ENCODE measurements at regions not wholly inside any gene's neighbourhood (a gene's known extent, or its start where the extent isn't known, plus 50 kb on each side); places are given as distances from the start of the nearest gene placed in this dataset.
"Not testable (repeated sequence)": the region's sequence is repeated elsewhere in the genome, so short reads cannot be mapped to it uniquely, and the experiment has no call there.

- DNase-seq (ENCODE audit: extremely low spot score, insufficient read length, low read depth): no peak
- no peak for FAIRE-seq
These were observed 901.2 kb downstream of the LTN1 start for GRCh38 chr21:28091466-28091865.

DNA sequence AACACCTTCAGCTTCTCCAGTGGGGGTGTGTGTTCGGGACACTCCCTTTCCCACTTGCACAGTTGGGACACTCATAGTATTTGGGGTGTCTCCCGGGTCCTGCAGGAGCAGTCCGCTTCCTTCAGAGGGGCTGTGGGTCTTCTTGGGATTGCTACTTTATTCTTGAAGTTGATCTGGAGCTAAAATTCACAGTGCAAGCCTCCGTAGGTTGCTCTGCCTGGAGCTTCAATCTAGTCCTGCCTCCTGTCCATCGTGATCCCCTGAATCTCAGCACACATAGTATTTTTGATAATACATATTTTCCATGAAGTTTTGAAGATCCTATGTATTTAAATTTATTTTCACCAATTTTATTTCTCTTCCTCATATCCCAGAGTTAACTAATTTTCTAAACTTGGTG, 902.1 kb downstream of the LTN1 start:
- FAIRE-seq (no peak), DNase-seq (ENCODE audit: extremely low spot score, insufficient read length, low read depth) (no peak)

DNA sequence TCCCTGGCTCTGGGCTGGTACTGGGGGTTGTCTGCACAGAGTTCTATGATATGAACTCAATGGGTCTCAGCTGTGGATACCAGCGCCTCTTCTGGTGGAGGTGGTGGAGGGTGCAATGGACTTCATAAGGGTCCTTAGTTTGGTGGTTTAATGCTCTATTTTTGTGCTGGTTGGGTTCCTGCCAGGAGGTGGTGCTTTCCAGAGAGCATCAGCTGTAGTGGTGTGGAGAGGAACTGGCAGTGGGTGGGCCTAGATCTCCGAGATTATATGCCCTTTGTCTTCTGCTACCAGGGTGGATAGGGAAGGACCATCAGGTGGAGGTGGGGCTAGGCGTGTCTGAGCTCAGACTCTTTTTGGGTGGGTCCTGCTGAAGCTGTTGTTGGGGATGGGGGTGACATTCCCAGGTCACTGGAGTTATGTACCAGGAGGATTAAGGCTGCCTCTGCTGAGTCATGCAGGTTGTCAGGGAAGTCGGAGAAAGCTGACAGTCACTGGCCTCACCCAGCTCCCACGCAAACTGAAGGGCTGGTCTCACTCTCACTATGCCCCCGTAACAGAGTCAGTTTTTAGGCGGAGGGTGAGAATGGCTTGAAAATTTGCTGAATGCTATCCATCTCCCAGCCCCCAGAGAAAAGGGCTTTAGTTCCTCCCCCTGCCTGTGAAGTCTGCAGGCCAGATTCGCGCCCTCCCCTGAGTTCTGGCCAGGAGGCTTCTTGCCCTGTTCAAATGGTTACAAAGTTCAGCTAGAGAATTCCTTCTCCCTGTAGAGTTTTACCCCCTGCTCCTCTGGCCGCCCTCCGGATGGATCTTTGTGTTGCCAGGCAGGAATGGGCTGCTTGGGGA, 902.9 kb downstream of the LTN1 start:
- no peak for DNase-seq (ENCODE audit: extremely low spot score, insufficient read length, low read depth)
- FAIRE-seq: no peak

- FAIRE-seq: no peak
- no peak for DNase-seq (ENCODE audit: extremely low spot score, insufficient read length, low read depth)
These were observed 905.7 kb downstream of the LTN1 start for GRCh38 chr21:28086861-28087581.

- DNase-seq (ENCODE audit: extremely low spot score, insufficient read length, low read depth): no peak
- FAIRE-seq: no peak
These were observed 907.7 kb downstream of the LTN1 start for GRCh38 chr21:28084951-28085350.

- no peak for DNase-seq (ENCODE audit: extremely low spot score, insufficient read length, low read depth)
- no peak for FAIRE-seq
These were observed 909.3 kb downstream of the LTN1 start for GRCh38 chr21:28083350-28083749.

DNA sequence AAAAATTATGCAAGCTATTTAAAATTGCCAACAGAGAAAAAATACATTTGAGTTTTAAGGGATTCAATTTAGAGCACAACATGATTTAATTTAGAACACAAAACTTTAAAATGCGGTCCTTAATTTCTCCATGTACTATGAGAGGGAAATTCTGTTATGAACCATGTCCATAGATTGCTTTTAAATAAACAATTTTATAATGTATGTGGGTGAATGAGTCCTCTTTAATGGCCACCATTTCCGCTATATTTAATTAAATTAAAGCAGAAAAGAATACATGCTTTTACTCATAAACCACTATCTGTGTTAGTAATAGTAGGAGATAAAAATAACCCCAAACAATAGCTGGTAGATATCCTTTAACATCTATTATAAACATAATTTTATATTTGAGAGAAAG, 914.6 kb downstream of the LTN1 start:
- FAIRE-seq (no peak), DNase-seq (ENCODE audit: extremely low spot score, insufficient read length, low read depth) (no peak)

- DNase-seq (ENCODE audit: extremely low spot score, insufficient read length, low read depth): no peak
- no peak for FAIRE-seq
These were observed 918.0 kb downstream of the LTN1 start for GRCh38 chr21:28074676-28075075.

GRCh38 chr21:28072601-28073000, 920.1 kb downstream of the LTN1 start:
- DNase-seq (ENCODE audit: extremely low spot score, insufficient read length, low read depth): no peak
- FAIRE-seq: no peak

- FAIRE-seq: no peak
- no peak for DNase-seq (ENCODE audit: extremely low spot score, insufficient read length, low read depth)
These were observed 923.2 kb downstream of the LTN1 start for GRCh38 chr21:28069450-28069923.

- DNase-seq (ENCODE audit: extremely low spot score, insufficient read length, low read depth) (no peak), FAIRE-seq (no peak)
These were observed 924.0 kb downstream of the LTN1 start for GRCh38 chr21:28068455-28069358.

GRCh38 chr21:28066596-28067387, 925.9 kb downstream of the LTN1 start:
- FAIRE-seq: no peak
- DNase-seq (ENCODE audit: extremely low spot score, insufficient read length, low read depth): no peak

GRCh38 chr21:28066076-28066475, 926.6 kb downstream of the LTN1 start:
- no peak for FAIRE-seq

GRCh38 chr21:28063241-28064216, 929.1 kb downstream of the LTN1 start:
- no peak for FAIRE-seq
- no peak for DNase-seq (ENCODE audit: extremely low spot score, insufficient read length, low read depth)

More at GRCh38 chr21:28066076-28066475, 926.6 kb downstream of the LTN1 start:
- DNase-seq (ENCODE audit: extremely low spot score, insufficient read length, low read depth): no peak

DNA sequence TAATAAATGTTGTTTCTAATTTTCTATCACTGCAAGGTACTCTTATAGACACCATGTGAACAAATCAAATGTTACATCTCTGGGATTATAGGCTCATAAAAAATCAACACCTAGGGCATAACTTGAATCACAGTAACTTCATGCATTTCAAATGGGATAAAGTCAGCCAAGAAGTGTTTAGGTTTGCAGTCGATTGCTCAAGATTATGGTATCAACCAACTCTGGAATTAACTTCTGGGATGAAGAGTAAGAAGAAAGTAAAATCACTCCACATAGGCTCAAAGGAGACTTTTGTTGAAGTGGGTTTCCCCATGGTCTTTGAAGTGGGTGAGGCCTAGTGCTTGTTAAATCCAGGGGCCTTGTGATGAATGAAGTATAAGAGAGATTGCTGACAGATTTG, 939.7 kb downstream of the LTN1 start:
- FAIRE-seq: not testable (repeated sequence)

DNA sequence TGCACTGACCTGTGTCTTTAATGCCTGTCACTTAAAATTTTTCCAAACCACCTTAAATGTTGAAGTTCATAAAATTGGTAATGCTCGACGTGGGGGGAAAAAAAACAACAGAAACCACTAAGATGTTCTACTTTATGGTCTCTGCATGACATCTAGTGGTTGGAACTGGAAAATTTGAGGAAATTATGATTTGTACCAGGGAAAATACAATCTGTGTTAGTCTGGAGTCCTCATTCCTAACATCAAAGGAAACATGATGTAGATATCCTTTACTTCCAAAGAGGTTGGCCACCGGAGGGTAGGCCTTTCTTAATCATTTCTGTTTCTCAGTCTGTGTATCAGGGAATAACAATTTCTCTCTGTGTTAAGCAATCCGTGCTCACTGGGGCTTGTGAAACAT, 941.0 kb downstream of the LTN1 start:
- FAIRE-seq; DNase-seq (ENCODE audit: extremely low spot score, insufficient read length, low read depth): not testable (repeated sequence)

More for the DNA sequence above, 939.7 kb downstream of the LTN1 start:
- DNase-seq (ENCODE audit: extremely low spot score, insufficient read length, low read depth): not testable (repeated sequence)

GRCh38 chr21:28035692-28036091, 957.0 kb downstream of the LTN1 start:
- DNase-seq (ENCODE audit: extremely low spot score, insufficient read length, low read depth); FAIRE-seq: not testable (repeated sequence)

DNA sequence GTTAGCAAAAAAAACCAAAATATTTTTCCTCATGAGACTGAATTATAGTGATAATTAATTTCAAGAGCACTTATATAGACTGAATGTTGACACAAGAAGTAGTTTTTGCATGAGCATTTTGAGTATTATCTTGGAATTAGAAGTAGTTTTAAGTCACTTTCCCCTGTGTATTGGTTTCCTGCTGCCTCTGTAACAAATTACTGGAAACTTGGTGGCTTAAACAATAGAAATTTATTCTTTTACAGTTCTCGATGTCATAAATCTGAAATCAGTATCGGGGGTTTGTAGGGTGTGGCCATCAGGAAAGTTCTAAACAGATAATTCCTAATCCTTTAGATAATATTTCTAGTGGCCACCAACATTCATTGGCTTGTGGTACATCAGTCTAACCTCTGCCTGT, 957.8 kb downstream of the LTN1 start:
- not testable (repeated sequence) for FAIRE-seq; DNase-seq (ENCODE audit: extremely low spot score, insufficient read length, low read depth)

Data from GM18507 (cell line).